Endothelial cell of umbilical vein (primary cell): ENCODE measurements at regions not wholly inside any gene's neighbourhood (a gene's known extent, or its start where the extent isn't known, plus 50 kb on each side); places are given as distances from the start of the nearest gene placed in this dataset.

Source experiments
- BruUV-seq: library from RNA; stranded (reverse); fragments of 400-500 nt; replicated peaks from 2 replicates; lab custom pipeline; 2021; lab: Mats Ljungman, UMichigan
- CTCF ChIA-PET: fragments of 300-600, 350-600 bp; sonication (Branson Sonifier 250); formaldehyde crosslinking; loops from one replicate; lab custom pipeline; 2021; ENCODE audit warnings: antibody characterized with exemption, inconsistent platforms; lab: Charles Lee
- POLR2A ChIA-PET: fragments of 300-600, 350-600 bp; sonication (Branson Sonifier 250); formaldehyde crosslinking; loops from one replicate; lab custom pipeline; 2021; ENCODE audit warnings: antibody characterized with exemption, inconsistent platforms; lab: Charles Lee
- DNase-seq: peaks from one replicate; pipeline ENCODE4 v3.0.0-alpha.2; 2011; ENCODE audit warnings: low read depth, low spot score
- FAIRE-seq: peaks from 2 replicates; lab custom pipeline; 2011; peaks lifted over from hg19 to GRCh38; lab: Jason Lieb, UNC
- H2AFZ ChIP-seq: 2 replicates; pipeline ENCODE4 v1.6.0; 2012; ENCODE audit warnings: low read depth, low read length, control low read depth, inconsistent platforms
- H3K27ac ChIP-seq: 2 replicates; pipeline ENCODE4 v1.5.1; 2011; ENCODE audit warnings: low read depth, mild to moderate bottlenecking, control low read depth, low read length, moderate library complexity; ENCODE audit not compliant: insufficient read depth
- H3K27me3 ChIP-seq, 2 experiments: 2 replicates each; pipeline versions ENCODE4 v1.6.0 to v1.6.1; 2011; ENCODE audit warnings: low read length in 2 of 2, mixed read lengths in 1 of 2; ENCODE audit not compliant: control insufficient read depth in 2 of 2, insufficient read depth in 2 of 2
- H3K36me3 ChIP-seq, 2 experiments: 2 replicates in 1 of 2; 3 replicates in 1 of 2; pipeline ENCODE4 v1.5.1; 2011; ENCODE audit warnings: low read length in 2 of 2, mild to moderate bottlenecking in 1 of 2, moderate library complexity in 1 of 2; ENCODE audit not compliant: control insufficient read depth in 2 of 2, insufficient read depth in 2 of 2; ENCODE audit errors: extremely low read depth in 1 of 2
- H3K4me1 ChIP-seq: 3 replicates; pipeline ENCODE4 v1.5.1; 2011; ENCODE audit warnings: mild to moderate bottlenecking, low read length; ENCODE audit not compliant: control insufficient read depth, insufficient read depth; ENCODE audit errors: extremely low read depth
- H3K4me2 ChIP-seq: 2 replicates; pipeline ENCODE4 v1.6.1; 2011; ENCODE audit warnings: low read length, control low read depth, mixed read lengths; ENCODE audit not compliant: insufficient read depth
- H3K4me3 ChIP-seq, 3 experiments: fragments of 200-600 bp in 1 of 3; sonication (generic), shearing (Covaris generic) in 1 of 3; replicated peaks in 1 of 3; 2 replicates each; pipeline ENCODE4 v1.5.1; 2011 to 2016; ENCODE audit warnings: control low read depth in 3 of 3, low read length in 3 of 3, mild to moderate bottlenecking in 2 of 3, inconsistent platforms in 1 of 3, low read depth in 1 of 3, moderate library complexity in 1 of 3; ENCODE audit not compliant: insufficient read depth in 1 of 3
- H3K79me2 ChIP-seq: 2 replicates; pipeline ENCODE4 v1.6.0; 2012; ENCODE audit warnings: low read length, inconsistent platforms; ENCODE audit not compliant: control insufficient read depth, insufficient read depth
- H3K9ac ChIP-seq: replicated peaks from 2 replicates; pipeline ENCODE3; 2011; ENCODE audit warnings: low read length, control low read depth; ENCODE audit not compliant: insufficient read depth; ENCODE audit errors: extremely low read depth
- H3K9me1 ChIP-seq: replicated peaks from 3 replicates; pipeline ENCODE4 v1.6.0; 2011; ENCODE audit warnings: mild to moderate bottlenecking, low read length; ENCODE audit not compliant: control insufficient read depth, insufficient read depth; ENCODE audit errors: extremely low read depth
- H3K9me3 ChIP-seq: replicated peaks from 2 replicates; pipeline ENCODE4 v1.5.1; 2012; ENCODE audit warnings: low read length, inconsistent platforms; ENCODE audit not compliant: control insufficient read depth, insufficient read depth
- H4K20me1 ChIP-seq: replicated peaks from 2 replicates; pipeline ENCODE3; 2011; ENCODE audit warnings: mild to moderate bottlenecking, low read length; ENCODE audit not compliant: control insufficient read depth, insufficient read depth; ENCODE audit errors: extremely low read depth
- CTCF ChIP-seq, 2 donors: IDR thresholded peaks; 1 replicate in 1 of 2; 2 replicates in 1 of 2; pipeline ENCODE4 v1.5.1; 2011; ENCODE audit warnings: low read length in 2 of 2, mild to moderate bottlenecking in 2 of 2, moderate library complexity in 2 of 2, control low read depth in 1 of 2, inconsistent platforms in 1 of 2, low read depth in 1 of 2; ENCODE audit not compliant: insufficient read depth in 1 of 2; ENCODE audit errors: extremely low read depth in 1 of 2
- EZH2 ChIP-seq: IDR thresholded peaks from 2 replicates; pipeline ENCODE4 v1.6.1; 2012; ENCODE audit warnings: borderline replicate concordance, low read depth, mild to moderate bottlenecking, moderate library complexity, low read length, inconsistent platforms; ENCODE audit not compliant: severe bottlenecking
- FOS ChIP-seq: IDR thresholded peaks from 2 replicates; pipeline ENCODE4 v1.6.1; 2011; ENCODE audit warnings: mild to moderate bottlenecking, low read length, moderate library complexity, borderline replicate concordance; ENCODE audit not compliant: insufficient read depth
- GATA2 ChIP-seq: IDR thresholded peaks from 2 replicates; pipeline ENCODE4 v1.7.0; 2011; ENCODE audit warnings: low read depth, mild to moderate bottlenecking, moderate library complexity, mixed read lengths, low read length; ENCODE audit not compliant: insufficient read length, insufficient read depth
- JUN ChIP-seq: IDR thresholded peaks from 2 replicates; pipeline ENCODE4 v1.6.1; 2011; ENCODE audit warnings: borderline replicate concordance, low read depth; ENCODE audit not compliant: insufficient read length, insufficient read depth
- MAX ChIP-seq: IDR thresholded peaks from 2 replicates; pipeline ENCODE4 v1.6.1; 2011; ENCODE audit not compliant: insufficient read depth, insufficient read length
- MYC ChIP-seq: IDR thresholded peaks from one replicate; pipeline ENCODE4 v1.6.1; 2011; ENCODE audit warnings: mild to moderate bottlenecking, low read depth, low read length
- POLR2A ChIP-seq: IDR thresholded peaks from 2 replicates; pipeline ENCODE4 v1.6.1; 2012; ENCODE audit warnings: low read depth, mild to moderate bottlenecking, control low read depth, low read length
- POLR2AphosphoS5 ChIP-seq: IDR thresholded peaks from 2 replicates; pipeline ENCODE4 v1.6.1; 2012; ENCODE audit warnings: low read depth, mild to moderate bottlenecking, control low read depth, low read length, moderate library complexity; ENCODE audit not compliant: insufficient read depth
- dilution Hi-C: fragments of 300-500 bp; cut with MboI; formaldehyde crosslinking; loops from one replicate; pipeline ENCODE4 v1.15.0; 2019; ENCODE audit warnings: low sequenced_read_pairs; ENCODE audit not compliant: extremely low pct_ligation_motif_present
- intact Hi-C: fragments of 100-400 bp; cut with micrococcal nuclease; formaldehyde crosslinking; loops from one replicate; pipeline ENCODE4 v1.10.0; 2022

GRCh38 chr13:110779022-110779421, 65.5 kb downstream of the ING1 start:
- DNase-seq (no peak), FAIRE-seq (no peak)
- Histone ChIP-seq H3K4me3 (no peak overlapping the region), H3K4me1 (no peaks in the 10 kb centered on the region), H3K79me2 (no peaks in the 10 kb centered on the region), H3K27ac (no peak overlapping the region), H4K20me1 (no peaks in the 10 kb centered on the region), H3K36me3 (no peaks in the 10 kb centered on the region), H3K27me3 (no peaks in the 10 kb centered on the region), H3K9me3 (no peaks in the 10 kb centered on the region), H2AFZ (no peak overlapping the region), H3K4me2 (no peak overlapping the region), H3K9me1 (no peaks in the 10 kb centered on the region), H3K9ac (no peak overlapping the region)
- intact Hi-C loops = no loop called here
- dilution Hi-C loops = no loop called here
- no peak for TF ChIP-seq POLR2AphosphoS5
- no peak for TF ChIP-seq GATA2
- TF ChIP-seq FOS = no peak
- no peak for TF ChIP-seq MAX
- TF ChIP-seq MYC = no peak
- no peak for TF ChIP-seq POLR2A
- TF ChIP-seq JUN = no peak
- no peak for TF ChIP-seq CTCF (IDR thresholded peaks at IDR 0.05; ENCODE audit: extremely low read depth in 1 of 2, insufficient read depth in 1 of 2, low read depth in 1 of 2, low read length in 2 of 2)
- no peak for TF ChIP-seq EZH2
- ChIA-PET POLR2A (interaction anchor here (0.9 kb wide), 1 partner anchor 64 kb away, joined by 6 read pairs; no protein-coding TSS in a partner anchor), CTCF (interaction anchor here (0.6 kb wide), 1 partner anchor 502 kb away, joined by 4 read pairs; no protein-coding TSS in a partner anchor)
- BruUV-seq = no TSS peak
